ENCODE measurements at regions not wholly inside any gene's neighbourhood (a gene's known extent, or its start where the extent isn't known, plus 50 kb on each side); places are given as distances from the start of the nearest gene placed in this dataset.

DNA sequence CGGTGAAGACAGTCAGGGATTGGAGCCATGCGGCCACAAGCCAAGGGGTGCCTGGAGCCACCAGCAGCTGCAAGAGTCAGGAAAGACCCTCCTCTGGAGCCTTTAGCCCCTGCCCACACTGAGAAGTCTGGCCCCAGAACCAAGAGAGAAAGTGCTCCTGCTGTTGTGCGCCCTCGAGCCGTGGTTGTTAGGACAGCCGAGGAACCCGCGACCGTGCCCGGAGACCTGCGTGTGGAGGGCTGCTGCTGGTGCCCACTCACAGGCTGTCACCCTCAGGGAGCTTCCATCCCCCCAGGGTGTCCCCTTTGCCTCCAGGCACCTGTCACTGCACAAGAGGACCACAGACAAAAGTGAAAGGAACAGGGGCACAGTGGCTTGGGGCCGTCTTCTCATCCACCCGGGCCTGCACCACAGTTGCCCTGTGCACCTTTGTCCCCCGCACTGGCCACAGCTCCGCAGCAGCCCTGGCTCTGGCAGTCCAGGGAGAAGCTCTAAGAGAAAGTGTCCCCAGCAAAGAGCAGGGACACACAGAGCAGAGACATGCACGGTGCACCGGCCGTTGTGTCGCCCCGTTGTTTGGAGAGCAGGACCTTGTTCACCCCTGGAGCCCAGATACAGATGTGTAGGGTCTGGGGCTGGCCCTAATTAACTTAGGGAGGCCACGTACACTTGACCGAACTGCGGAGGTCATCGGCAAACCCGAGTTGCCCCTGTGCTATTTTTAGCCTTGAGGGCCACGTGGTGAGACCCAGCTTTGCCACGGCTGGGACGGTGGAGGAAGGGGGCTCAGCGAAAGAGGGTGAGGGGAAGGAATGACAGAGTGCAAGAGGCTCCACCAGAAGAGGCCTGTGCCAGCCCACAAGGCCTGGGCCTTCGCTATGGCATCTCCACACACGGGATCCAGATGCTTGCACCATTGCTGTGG is 329.2 kb downstream of the C16orf95 start:
- no peak for DNase-seq

DNA sequence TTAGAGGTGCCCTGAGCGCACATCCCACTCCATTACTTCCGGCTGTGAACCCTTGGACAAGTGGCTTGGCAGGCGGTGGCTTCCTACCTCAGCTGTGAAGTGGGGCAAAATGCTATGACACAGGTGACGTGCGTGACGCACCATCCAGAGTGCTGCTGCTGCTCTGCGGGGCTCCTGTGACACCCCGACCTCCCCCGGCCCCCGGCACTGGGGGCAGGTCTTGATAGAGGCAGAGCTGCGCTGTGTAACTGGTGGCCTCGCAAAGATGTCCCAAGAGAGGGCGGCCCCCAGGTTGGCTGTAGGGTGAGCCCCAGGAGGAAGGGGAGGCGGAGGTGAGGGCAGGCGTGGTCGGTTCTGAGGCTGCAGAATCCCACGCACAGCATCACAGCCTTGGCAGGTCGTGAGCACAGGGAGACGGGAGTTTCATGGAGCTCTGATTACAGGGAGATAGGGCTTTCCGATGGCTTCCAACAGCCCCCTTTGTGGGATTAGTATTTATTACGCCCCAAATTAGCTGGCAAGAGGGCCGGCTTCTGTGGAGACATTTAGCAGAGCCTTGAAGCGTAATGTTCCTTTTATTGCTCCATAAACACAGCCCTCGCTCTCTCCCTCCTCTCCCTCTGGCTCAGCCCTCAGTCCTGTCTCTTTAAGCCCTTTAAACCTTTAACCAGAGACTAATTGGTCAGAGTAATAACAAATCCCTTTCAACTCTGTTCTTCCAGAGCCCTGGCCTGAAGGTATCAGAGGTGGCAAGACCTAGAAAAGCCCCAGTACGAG is 328.1 kb downstream of the C16orf95 start:
- no peak for DNase-seq

DNA sequence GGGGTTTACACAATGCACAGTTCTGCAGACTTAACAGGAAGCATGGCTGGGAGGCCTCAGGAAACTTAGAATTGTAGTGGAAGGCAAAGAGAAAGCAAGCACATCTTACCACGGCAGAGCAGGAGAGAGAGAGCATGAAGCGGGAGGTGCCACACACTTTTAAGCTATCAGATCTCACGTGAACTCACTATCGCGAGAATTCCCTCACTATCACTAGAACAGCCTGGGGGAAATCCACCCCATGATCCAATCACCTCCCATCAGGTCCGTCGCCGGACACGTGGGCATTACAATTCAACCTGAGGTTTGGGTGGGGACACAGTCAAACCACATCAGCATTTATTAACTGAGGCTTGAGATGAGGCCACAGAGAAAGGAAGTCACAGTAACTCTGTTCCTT is 326.7 kb downstream of the C16orf95 start:
- DNase-seq: no peak

DNA sequence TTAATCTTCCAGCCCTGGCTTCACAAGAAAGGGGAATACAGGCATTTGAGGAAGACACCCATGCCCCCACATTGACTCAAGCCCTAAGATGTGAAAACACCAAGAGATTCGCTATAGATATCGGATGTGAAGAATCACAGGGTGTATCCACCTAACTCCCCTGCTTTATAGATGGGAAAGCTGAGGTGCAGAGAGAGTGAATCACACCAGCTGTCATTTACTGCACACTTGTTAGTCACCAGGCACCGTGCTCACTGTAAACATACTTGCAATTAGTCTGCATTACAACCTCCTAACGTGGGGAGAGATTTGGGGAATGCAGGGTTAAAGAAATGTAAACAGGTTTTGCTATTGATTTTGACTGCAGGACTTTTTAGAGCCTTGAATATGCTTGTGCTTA is 325.5 kb downstream of the C16orf95 start:
- no peak for DNase-seq

DNA sequence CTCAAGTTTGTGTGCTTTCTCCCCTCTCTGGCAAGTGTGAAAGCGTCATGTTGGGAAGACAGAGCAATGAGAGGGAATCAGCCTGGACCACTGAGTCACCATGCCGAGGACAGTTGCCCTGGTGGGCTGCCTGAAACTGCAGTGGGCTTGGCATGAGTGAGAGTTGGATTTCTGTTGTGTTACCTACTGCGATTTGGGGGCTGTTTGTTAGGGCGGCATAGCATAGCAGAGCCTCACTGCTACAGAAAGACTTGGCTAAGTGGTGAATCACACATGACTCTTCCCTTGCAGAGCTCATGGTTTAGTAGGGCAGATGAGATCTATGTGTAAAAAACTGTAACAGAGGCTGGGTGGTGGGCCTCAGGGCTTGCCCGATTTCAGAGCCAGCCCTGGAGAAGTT is 324.6 kb downstream of the C16orf95 start:
- no peak for DNase-seq

DNA sequence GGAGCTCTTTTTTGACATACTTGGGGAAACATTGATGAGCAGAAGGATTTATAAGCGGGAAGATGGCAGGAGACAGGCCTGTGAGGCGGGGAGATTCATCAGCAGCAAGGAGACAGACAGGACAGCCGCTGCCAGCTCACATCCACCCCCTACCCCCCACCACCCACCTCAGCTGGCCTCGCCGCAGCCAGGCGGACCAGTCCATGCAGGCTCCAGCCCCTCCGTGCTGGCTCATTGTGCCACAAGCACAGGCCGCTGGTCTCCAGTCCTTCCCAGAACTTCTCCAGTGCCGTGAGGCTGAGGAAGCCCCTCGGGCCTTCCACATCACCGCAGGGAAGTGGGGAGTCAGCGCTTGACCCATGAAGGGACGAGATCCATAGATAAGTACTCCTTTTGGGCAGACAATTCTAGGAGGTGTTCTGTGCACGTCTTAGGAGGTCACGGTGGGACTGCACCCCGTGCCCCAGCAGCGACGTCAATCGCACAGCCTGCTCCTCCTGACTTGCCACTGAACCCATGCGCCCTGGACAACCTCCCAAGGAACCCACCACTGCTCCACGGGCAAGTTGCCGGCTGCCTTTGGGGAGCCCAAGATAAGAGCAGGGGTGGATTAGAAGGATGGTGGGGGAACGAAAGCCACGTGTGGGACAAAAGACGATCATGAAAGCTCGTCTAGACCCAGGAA is 323.6 kb downstream of the C16orf95 start:
- no peak for DNase-seq

DNA sequence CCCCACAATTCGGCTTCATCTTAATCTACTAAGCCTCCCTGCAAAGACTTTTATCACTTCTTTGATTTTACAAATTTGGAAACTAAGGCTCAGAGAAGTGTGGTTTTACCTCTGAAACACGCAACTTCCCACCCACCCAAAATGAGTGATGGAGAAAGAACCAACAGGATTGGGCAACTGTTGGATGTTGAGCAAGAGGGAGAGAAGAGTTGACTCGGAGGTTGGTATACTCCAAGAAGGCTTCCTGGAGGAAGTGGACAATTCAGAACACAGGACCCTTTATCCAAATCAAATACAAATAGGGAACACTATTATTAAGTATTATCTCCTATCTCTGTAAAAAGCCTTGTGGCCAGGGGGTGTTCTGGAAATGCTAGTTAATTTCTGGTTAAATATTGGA is 323.0 kb downstream of the C16orf95 start:
- no peak for DNase-seq

DNA sequence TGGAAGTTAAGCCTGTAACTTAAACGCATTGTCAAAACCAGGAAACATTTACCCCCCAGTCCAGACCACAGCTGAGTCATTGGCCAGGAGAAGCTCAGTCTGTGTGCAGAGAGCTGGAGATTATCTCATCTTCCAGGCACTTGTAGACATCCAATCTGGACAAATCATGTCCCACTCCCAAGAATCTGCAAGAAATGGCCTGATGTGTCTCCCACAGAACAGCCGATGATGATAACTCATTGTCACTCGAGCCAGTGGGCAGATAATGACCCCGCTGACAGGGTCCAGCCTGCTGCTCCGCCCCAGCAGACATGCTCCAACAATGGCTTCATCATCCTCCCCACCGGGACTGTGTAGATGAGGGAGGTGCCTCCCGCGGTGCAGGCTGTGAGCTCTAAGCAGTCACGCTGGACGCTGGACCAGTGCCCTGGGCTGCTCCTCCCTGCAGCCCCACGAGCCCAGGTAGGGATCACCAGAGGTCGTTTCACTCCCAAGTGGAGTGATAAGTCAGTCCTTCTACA is 322.5 kb downstream of the C16orf95 start:
- DNase-seq: no peak

DNA sequence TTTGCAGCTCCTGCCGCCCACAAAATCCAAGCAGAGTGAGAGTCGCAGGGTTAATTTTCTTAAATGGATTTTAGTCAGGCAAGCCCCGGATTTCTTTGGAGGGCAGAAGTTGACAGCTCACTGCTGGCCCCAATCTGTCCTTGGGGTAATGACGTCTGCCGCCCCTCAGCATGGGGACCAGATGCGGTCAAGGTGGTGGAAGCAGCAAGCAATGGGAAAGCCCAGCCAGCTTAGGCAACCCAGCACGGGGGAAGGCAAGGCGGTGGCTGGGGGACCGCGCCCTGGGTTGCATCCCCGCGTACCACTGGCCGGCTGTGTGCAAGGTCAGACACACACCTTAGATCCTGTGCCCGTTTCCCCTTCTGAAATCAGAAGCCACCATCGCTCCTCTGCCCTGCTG is 321.7 kb downstream of the C16orf95 start:
- DNase-seq: no peak

DNA sequence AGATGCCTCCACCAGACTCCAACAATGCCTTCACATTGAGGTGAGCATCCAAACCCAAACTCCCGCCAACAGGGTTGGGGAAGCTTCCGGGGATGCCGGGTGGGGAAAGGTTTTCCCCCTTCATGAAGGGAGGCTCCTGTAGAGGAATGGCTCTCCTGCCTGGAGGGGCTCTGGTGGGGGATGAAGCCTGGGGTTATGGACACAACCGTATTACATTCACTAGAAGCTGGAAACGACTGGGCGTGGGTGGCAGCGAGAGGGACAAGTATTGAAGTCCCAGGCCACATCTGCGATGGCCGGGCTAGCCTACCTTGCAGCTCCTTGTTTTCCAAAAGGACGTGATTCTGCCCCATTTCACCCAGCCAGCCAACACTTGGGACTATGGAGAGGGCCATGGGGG is 321.1 kb downstream of the C16orf95 start:
- DNase-seq: no peak

DNA sequence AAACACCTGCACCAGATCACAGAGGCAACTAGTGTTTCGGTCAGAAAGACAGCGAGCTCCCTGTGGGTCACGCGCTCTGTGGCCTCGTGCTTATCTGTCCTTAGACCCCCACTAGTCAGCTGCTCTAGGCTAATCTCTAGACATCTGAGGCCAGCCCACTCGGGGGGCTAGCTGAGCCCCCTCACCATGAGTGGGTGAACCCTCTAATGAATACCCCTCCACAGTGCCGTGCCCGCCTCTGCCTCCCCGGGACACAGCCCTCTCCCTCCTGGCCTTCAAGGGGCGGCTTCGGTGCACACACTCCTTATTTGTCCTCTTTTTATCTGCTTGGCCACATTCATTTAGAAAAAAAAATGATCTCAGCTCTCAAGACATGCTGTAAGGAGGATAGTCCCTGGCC is 320.1 kb downstream of the C16orf95 start:
- DNase-seq: no peak

DNA sequence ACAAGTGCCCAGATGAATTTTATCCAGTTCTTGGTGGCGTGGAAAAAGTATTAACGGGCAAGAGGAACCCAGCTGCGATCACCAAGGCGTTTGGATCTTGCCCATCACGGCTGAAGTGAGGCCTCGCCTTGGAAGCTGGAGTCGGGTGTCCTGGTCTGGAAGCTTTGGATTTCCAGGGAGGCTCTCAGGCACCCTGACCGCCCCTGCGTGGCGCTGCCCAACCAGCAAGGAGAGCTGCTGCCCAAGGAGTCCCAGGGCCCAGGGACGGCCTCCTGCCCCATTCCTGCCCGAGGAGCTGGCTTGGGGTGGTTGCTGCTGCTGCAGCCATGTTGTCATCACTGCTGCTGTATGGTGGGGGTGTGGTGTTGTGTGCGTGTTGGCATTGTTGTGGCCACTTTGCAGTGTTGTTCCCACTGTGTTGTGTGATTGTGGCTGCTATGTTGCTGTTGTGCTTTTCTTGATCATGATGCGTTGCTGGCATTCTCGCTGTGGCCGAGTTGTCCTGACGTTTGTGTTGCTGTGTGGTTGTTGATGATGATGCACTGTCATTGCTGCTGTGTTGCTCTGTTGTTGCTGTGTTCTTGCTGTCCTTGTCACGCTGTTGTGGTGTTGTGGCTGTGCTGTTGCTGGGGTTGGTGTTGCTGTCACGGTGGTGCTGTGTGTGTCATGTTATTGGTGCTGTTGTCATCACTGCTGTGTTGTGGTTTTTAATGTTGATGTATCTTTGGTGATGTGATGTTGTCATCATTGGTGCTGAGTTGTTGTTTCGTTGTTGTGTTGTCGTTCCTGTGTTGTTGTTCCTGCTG is 318.8 kb downstream of the C16orf95 start:
- DNase-seq: no peak

DNA sequence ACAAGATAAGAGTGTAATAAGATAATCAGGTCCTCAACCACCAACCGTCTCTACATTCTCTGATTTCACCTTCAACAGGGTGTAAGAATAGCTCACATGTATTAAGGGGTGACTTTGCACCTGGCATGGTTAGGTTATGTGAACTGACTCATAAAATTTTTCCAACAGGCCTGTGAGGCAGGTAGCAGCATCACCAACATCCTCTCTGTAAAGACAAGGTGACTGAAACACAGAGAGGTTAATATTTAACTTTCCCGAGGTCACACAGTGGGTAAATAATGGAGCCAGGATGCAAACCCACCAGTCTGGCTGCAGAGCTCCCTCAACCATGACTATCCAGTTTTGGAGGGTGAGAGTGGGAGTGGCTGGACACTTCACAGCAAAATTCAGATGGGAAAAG is 317.2 kb downstream of the C16orf95 start:
- DNase-seq: no peak

DNA sequence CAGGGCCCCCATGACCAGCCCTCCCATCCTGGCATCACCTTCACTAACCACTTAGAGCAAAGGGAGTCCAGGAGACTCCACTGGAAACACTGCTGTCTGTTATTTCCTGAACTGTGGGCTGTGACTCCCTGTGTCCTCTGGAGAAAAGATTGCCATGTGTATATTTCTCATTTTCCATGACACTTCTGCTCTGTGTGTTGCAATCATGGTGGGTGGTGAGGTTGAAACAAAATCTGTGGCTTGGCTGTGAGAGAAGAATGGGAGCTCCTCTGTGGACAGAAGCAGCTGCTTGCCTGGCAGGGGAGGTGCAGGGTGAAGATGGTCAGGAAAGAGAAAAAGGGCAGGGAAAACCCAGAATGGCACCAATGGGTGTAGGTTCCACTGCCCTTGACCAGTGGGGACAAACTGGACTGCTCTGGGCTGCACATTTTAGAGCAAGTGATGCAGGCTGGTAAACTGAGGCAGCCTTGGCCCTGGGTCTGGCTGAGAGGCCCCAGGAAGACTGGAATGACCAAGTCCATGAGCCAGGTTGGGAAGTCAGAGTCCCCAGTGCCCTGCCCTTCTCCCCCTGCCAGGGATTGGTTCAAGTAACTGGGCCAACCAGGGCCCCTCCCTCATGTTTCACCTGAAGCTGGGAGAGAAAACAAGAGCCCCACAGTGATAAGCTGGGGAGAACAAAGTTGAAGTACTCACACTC is 314.3 kb downstream of the C16orf95 start:
- DNase-seq: no peak

DNA sequence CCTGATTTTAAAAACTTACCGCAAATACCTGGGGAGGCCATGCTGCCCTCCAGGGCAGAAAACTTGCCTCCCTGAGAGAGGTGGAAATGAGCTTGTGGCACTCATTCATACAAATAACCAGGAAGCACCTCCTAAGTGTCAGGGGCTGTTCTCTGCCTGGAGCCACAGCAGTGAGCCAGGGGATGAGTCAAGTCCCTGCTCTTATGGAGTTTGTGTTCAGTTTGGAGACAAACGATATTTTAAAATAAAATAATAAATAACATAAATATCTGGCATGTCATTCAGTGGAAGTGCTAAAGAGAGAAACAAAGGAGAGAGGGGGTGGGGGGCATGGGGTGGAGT is 313.8 kb downstream of the C16orf95 start:
- DNase-seq: no peak

DNA sequence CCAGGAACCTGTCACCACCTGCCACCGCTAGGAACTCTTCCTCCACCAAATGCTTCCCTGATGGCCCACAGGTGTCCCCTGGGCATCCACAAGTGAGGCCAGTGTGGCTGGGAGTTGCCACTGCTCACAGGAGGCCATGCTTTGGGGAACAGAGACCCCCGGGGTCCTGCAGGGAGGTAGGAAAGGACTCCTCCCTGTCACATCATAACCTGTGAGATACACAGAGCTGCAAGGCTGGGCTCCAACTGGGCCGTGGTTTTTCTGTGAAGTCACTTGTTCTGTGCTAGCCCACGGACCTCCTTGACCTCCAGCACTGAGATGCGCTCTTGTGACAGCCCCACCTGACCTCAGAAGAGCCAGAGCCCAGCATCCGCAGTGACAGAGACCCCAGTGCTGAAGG is 311.2 kb downstream of the C16orf95 start:
- no peak for DNase-seq

DNA sequence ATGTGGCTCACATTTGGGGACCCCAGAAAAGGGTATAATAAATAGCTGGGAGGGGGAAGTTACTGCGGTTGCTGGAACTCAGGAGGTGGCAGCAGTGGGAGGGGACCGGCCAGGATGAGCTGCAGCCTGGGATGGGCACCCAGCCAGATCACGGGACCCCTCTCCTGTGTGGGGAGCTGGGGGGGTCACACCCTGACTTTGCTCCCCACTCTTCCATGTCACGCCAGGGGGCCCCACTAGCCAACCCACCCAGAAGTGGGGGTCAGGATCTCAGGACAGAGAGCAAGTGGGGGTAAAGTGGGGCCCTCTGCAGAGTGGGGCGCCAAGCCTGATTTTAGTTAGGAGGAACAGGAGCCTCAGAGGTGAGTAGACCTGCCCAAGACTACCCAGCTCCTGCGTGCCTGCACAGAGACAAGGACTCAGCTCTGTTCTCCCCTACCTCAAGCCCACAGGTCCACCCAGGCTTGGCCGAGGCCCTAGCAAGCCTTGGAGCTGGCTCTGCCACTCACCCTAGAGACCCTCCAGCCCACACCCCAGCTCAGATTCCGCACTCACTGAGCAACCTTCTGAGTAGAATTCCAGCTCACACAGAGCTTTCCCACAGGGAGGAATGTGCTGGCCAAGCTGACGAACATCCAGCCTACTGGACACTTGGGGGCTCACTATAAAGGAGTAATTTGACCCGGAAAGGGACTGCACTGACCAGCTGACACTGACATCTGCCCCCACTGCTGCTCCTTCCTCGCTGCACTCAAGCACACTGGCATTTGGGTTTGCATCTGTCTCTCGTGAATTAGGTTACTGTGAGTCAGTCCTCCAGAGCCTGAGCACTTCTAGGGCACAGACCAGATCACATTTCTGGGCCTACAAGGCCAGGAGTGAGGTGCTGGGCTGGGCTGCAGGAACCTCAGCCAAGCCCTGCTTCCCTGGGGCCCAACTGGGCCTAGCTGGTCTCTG is 310.1 kb downstream of the C16orf95 start:
- no peak for DNase-seq

DNA sequence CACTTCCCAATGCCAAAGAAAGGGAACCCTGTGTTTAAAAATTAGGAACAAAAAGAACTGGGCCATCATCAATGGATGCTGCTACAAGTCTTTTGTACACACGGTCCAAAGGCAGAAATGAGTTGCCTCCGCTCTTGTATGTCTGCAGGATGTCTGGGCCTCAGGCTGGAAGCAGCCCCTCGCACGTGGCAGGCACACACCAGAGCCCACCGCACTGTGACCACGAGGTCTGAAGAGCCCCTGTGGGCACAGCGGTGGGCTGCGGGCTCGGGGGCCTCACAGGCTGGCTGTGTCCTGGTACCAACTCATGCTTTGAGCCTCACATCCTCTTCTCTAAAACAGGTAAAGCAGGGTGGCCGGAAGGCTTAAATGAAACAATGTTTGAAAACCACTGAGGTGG is 309.3 kb downstream of the C16orf95 start:
- no peak for DNase-seq

DNA sequence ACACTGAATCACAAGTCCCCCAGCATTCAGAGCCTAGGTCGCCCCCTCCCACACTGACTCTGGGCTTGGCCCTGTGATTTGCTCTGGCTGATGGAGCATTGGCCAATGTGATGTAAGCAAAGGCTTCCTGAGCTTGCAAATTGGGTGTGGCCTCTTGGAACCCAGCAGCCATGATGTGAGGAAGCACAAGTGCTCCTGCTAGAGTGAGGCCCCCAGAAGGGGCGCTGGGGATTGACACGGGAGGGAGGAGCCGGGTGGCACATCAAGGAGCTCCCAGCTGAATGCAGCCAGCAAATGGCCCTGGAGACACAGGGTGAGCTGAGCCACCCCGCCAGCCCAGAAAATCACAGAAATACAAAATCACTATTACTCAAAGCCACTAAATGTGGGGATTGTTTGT is 308.5 kb downstream of the C16orf95 start:
- DNase-seq: no peak

All from activated naive CD4-positive, alpha-beta T cell treated with anti-CD3 and anti-CD28 coated beads, Interleukin-2, amount 50 U/mL, for 16 hours (primary cell).